ENCODE measurements at regions not wholly inside any gene's neighbourhood (a gene's known extent, or its start where the extent isn't known, plus 50 kb on each side); places are given as distances from the start of the nearest gene placed in this dataset.

DNA sequence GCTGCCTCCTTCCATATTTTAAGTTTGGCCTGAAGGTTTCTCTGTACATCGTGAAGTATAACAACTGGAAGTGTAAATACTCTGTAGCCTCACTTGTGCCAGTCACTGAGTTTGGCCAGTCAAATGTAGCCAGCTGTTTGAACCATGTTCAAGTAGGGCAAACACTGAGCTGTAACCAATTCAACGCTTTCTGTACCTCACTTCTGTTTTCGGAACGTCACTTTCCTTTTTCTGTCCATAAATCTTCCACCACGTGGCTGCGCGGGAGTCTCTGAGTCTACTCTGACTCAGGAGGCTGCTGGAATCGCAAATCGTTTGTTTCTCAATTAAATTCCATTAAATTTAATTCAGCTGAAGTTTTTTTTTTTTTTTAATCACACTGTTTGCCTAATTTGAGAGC, 88.8 kb upstream of the RARB start:
- in situ Hi-C loops (cut with HindIII; ENCODE audit: low sequenced_read_pairs), result no loop called here
- TF ChIP-seq, protein P1, sequence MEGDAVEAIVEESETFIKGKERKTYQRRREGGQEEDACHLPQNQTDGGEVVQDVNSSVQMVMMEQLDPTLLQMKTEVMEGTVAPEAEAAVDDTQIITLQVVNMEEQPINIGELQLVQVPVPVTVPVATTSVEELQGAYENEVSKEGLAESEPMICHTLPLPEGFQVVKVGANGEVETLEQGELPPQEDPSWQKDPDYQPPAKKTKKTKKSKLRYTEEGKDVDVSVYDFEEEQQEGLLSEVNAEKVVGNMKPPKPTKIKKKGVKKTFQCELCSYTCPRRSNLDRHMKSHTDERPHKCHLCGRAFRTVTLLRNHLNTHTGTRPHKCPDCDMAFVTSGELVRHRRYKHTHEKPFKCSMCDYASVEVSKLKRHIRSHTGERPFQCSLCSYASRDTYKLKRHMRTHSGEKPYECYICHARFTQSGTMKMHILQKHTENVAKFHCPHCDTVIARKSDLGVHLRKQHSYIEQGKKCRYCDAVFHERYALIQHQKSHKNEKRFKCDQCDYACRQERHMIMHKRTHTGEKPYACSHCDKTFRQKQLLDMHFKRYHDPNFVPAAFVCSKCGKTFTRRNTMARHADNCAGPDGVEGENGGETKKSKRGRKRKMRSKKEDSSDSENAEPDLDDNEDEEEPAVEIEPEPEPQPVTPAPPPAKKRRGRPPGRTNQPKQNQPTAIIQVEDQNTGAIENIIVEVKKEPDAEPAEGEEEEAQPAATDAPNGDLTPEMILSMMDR (IDR thresholded peaks at IDR 0.05; ENCODE audit: low read depth, low read length), result no peak
- H3K4me3 ChIP-seq (ENCODE audit: low read depth, low read length), result no peak overlapping the region
- DNase-seq (ENCODE audit: low read depth, low spot score), result no peak

DNA sequence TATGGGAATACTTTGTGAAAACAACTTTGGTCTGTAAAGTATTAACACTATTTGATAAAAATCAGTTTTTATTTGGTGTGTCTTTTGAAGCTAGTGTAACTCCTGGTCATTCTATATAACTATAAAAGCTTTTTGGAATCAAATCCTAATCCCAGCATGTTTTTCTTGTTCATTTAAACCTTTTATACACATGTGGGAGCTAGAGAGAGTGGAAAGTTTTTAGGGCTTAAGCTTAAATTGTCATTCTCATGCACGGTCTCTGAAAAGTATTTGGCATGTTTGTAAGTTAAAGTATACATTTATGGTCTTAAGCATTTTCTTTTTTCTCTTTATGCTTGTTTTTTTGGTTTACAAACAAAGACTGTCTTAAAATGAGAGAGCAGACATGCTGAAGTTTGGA, 83.4 kb upstream of the RARB start:
- DNase-seq (ENCODE audit: low read depth, low spot score), result no peak
- no peak overlapping the region for H3K4me3 ChIP-seq (ENCODE audit: low read depth, low read length)
- in situ Hi-C loops (cut with HindIII; ENCODE audit: low sequenced_read_pairs), result no loop called here
- TF ChIP-seq, protein P1 (IDR thresholded peaks at IDR 0.05; ENCODE audit: low read depth, low read length), result no peak

- in situ Hi-C loops (cut with HindIII; ENCODE audit: low sequenced_read_pairs), result no loop called here
- no peak for DNase-seq (ENCODE audit: low read depth, low spot score)
- H3K4me3 ChIP-seq (ENCODE audit: low read depth, low read length), result no peak overlapping the region
- TF ChIP-seq, protein P1 (IDR thresholded peaks at IDR 0.05; ENCODE audit: low read depth, low read length), result no peak
These were observed 79.0 kb upstream of the RARB start for GRCh38 chr3:25349095-25349494.

- no peak overlapping the region for H3K4me3 ChIP-seq (ENCODE audit: low read depth, low read length)
- TF ChIP-seq, protein P1 (IDR thresholded peaks at IDR 0.05; ENCODE audit: low read depth, low read length), result no peak
- DNase-seq (ENCODE audit: low read depth, low spot score), result no peak
- in situ Hi-C loops (cut with HindIII; ENCODE audit: low sequenced_read_pairs), result no loop called here
These were observed 78.0 kb upstream of the RARB start for GRCh38 chr3:25349828-25350724.

GRCh38 chr3:25350725-25351114, 77.3 kb upstream of the RARB start:
- TF ChIP-seq, protein P1 (IDR thresholded peaks at IDR 0.05; ENCODE audit: low read depth, low read length), result no peak
- no peak for DNase-seq (ENCODE audit: low read depth, low spot score)
- no peak overlapping the region for H3K4me3 ChIP-seq (ENCODE audit: low read depth, low read length)
- in situ Hi-C loops (cut with HindIII; ENCODE audit: low sequenced_read_pairs), result no loop called here

DNA sequence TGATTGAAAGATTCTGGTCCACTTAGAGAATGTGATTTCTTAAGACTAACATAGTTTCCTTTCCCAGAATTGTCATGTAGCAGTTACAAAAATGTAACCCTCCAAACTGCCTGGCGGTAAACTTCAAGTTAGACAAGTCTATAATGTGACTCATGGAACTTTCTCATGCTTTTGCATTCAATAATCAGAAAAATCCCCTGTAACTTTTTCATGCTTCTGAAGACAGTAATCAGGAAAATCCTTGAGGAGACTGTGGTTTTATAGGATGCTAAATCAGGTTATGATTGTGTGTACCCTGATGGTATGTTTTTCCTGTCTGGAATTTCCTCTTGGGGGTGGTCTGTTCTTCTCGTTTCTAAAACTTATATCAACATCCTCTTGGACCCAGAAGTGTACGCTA, 74.0 kb upstream of the RARB start:
- DNase-seq (ENCODE audit: low read depth, low spot score), result peak; percentile 37
- in situ Hi-C loops (cut with HindIII; ENCODE audit: low sequenced_read_pairs), result no loop called here
- TF ChIP-seq, protein P1 (IDR thresholded peaks at IDR 0.05; ENCODE audit: low read depth, low read length), result no peak
- no peak overlapping the region for H3K4me3 ChIP-seq (ENCODE audit: low read depth, low read length)

All from astrocyte of the spinal cord (primary cell).